Stomach (tissue), 4 donors: ENCODE measurements at regions not wholly inside any gene's neighbourhood (a gene's known extent, or its start where the extent isn't known, plus 50 kb on each side); places are given as distances from the start of the nearest gene placed in this dataset.

Experiments used
- CTCF ChIP-seq, 7 experiments: fragments of 450-650 bp in 4 of 7; fragments of 200-600 bp in 3 of 7; sonication (generic) in 3 of 7; IDR thresholded peaks; one replicate each; pipeline ENCODE4 v1.5.1; 2016 to 2019; ENCODE audit warnings: antibody characterized with exemption in 7 of 7, control low read depth in 2 of 7, mild to moderate bottlenecking in 1 of 7
- EP300 ChIP-seq: sonication (generic); formaldehyde crosslinking; IDR thresholded peaks from one replicate; pipeline ENCODE4 v1.6.1; 2017; ENCODE audit warnings: antibody characterized with exemption
- POLR2A ChIP-seq, 4 donors: fragments of 450-650 bp; IDR thresholded peaks; one replicate each; pipeline ENCODE4 v1.6.1; 2016; ENCODE audit warnings: antibody characterized with exemption in 4 of 4, control low read depth in 2 of 4, mild to moderate bottlenecking in 1 of 4, moderate library complexity in 1 of 4

DNA sequence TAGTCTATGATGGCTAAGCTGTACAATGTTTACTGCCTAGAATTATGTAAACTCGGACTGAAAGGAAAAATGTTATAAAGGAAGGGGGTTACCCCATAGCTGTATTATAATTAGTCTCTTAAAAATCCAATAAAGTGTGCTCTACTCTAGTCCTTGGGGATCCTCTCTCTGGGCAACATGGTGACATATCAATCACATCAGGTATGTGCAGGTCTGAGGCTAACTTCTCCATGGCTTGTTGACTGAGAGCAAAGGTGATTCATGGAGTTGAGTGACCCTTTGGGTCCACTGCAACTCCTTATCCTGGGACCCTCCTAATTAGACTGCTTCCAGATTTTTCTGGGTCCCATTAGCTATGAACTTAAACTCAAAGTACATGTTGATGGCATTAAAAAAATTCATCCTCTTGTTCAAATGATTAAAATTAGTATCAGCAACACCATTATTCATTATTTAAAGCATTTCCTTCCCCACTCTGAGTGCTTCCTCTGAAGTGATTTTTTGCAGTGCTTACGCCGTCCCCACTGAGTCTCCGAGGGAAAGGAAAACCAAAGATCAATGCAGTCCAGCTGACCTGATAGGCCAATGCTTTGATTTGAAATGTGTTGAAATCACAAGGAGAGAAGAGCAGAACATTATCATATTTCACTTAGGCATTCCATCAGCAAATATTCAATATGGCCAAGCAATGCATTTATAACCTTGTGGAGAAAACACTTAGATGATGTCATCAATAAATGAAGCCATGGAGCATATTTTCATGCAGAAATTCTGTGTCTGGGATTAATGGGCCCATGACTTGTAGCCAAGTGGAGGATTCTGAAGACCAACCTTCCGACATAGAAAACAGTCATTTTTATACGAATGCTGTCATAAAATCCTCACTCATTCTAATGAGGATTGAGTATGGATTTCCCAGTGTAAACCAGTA lies 161.7 kb upstream of the CRBN start:
- TF ChIP-seq CTCF (IDR thresholded peaks at IDR 0.05) (no peak), EP300 (no peak), POLR2A (IDR thresholded peaks at IDR 0.05) (no peak)
